ENCODE measurements at regions not wholly inside any gene's neighbourhood (a gene's known extent, or its start where the extent isn't known, plus 50 kb on each side); places are given as distances from the start of the nearest gene placed in this dataset.

DNA sequence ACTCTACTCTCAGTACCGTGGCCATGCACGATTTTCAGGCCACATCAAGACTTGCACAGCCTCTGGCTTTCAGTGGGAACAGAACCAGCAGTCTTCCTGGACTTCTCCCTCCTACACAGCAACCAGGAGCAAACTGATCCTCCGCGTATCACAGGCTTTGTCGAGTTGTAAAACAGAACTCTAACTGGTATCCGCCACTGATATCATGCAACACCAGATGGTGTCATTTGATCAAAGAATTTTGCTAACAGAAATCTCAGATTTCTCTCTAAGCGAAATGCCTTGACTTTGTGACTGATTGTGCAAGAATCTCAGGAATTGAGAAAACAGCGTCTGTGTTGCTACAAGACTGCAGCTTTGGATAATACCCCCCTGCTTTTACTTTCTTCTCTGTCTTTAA is 85.7 kb downstream of the COPS8 start:
- DNase-seq = no peak

DNA sequence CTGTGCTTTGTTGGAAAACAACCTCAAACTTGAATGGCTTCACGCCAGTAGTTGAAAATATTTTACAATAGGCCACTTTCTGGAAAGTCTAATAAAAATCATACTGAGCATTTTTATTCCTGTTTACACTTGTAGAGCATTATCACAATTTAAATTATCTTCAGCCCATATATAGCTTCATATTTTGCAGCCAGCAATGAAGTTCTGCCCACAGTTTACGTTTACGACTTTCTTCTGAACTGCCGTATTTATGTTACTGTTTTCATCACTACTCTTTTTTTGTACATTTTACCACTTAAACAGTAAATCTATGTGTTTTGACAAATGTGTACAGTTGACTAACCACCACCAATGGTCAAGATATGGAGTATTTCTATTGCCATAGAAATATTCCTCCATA is 86.2 kb downstream of the COPS8 start:
- DNase-seq = no peak

DNA sequence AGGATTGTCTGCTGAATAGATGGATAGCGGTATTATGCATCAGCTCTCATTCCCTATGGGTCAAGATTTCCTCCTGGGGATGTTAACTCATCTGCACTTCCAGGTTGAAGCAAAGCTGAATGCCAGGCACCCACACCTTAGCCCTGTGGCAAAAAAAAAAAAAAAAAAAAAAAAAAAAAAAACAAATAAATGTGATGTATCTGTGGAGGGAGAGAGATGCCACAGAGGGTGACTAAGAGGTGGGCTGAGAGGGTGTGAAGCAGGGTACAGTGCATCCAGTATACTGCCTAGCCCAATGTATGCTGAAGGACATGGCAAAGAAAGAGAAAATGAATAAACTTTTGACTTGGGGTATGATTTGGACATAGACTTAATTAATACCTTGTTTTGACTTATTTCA is 91.4 kb downstream of the COPS8 start:
- no peak for DNase-seq

DNA sequence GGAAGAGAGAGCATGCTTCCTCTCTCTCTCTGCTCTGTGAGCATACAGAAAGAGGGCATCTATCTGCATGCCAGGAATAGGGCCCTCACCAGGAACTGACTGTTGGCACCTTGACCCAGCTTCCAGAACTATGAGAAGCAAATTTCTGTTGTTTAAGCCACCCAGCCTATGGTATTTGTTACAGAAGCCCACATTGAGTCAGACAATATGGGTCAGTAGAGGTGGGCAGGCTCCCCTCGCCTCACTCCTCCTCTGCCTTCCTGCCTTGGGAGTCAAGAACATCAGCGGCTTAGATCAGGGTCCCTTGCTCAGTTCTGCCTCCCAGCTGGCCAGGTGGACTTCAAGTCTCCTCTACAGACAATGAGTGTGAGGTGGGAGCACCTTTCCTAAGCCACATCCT is 92.3 kb downstream of the COPS8 start:
- DNase-seq = no peak

DNA sequence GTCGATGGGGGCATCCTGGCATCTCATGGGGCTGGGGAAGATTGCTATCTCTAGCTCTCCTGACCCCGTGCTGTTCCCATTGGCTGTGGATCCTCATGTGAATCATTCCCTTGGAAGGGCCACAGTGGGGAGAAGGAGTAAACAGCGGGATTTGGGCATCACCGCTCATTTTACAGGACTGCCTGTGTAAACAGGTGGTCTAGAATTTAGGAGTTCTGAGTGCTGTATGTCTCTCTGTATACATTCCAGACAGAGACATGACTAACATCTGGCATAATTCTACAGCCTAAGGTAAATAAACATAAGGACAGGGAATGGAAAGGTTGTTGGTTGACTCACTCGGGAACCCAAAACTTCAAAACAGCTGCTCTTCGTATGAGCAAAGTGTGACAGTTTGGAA is 92.7 kb downstream of the COPS8 start:
- no peak for DNase-seq

DNA sequence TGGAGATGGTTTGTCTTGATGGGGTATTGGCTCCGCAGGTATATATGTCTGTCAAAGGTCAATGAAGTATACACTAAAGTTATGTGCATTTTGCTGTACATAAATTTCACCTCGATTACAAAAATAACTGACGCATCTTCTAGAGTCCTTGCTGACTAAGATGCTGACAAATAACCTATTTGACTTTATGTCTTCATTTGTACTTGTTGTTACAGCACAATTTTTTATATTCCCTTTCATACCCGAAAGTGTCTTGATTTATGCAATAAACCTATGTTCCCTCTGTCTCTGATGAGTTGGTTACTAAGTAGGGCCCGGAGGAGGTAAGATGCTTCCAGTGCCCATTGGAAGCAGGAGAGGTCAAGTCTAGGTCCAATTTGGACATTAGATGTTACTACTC is 93.5 kb downstream of the COPS8 start:
- DNase-seq = no peak

DNA sequence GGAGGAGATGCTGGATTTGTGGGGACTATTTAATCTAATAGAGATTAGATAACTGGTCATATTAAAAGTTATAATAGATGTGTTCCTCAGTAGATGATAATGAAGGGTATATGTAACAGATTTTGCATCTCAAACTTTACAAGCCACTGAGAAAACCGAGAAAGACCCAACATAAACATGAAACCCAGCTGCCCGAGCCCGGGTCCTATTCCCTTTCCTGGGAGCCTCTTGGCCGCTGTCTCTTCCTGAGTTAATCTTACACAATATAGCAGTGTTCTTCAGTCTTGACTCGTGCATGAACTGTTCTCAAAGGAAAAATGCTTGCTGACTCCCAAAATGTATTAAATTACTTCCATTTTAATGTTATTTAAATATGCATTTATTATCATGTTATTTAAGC is 94.5 kb downstream of the COPS8 start:
- no peak for DNase-seq

DNA sequence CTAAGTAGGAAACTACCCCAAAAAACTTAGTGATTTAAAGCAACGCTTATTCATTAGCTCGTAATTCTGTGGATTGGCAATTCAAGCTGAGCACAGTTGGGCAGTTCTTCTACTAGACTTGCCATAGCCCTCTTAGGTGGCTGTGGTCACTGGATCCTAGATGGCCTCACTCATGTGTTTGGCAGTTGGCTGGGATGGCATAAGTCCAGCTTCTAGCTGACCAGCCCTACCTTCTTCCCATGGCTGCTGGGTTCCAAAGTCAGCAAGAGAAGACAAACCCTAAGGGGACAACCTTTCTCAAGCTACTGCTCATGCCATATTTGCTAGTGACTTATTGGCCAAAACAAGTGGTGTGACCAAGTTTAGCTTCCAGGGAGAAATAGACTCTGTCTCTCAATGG is 95.3 kb downstream of the COPS8 start:
- DNase-seq = no peak

DNA sequence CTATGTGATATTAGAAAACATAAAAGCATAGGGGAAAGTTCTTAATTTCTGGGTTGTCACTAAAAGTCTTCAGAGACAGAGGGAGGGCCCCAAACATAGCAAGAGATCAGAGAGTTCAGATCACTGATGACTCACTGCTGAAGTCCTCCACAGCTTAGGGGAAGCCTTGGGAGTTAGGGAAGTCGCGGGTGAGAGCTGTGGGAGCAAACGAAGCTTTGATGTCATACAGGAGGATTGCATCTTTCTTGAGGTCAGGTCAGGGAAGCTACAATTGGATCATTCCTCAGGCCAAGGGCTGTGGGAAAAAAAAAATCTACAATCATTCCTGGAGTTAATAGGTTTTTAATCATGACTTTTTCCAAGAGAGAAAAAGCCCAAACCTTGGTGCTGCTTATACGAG is 96.2 kb downstream of the COPS8 start:
- DNase-seq = no peak

DNA sequence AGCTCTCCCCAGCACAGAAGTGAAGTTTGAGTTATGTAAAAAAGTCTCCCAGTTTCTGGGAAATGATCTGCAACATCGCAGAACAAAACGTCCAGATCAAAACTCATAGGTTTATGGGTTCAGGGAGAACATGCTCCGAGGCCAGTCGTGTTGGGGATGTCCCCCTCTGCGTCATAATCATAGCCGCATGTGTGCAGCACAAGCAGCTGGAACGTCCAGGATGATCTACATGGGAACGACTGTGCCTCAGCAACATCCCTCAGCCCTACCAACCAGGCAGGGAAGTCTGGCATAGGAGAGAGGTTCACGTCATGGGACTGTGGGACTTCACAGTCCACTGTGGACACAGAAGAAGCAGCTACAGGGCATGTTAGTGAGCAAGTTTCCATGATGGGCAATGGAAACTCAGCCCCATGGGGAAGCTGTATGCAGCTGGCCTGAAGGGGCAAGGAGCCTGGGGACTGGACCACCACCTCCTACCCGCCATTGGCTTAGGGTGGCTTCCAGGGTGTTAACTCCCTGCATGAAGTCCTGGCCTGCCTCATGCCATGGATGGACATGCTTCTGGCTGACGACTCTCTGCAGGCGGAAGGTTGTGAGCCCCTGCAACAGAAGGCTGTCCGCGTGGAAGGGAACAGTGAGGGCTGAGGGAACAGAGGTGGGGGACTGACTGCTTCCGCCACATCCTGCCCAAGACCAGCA is 96.9 kb downstream of the COPS8 start:
- no peak for DNase-seq

DNA sequence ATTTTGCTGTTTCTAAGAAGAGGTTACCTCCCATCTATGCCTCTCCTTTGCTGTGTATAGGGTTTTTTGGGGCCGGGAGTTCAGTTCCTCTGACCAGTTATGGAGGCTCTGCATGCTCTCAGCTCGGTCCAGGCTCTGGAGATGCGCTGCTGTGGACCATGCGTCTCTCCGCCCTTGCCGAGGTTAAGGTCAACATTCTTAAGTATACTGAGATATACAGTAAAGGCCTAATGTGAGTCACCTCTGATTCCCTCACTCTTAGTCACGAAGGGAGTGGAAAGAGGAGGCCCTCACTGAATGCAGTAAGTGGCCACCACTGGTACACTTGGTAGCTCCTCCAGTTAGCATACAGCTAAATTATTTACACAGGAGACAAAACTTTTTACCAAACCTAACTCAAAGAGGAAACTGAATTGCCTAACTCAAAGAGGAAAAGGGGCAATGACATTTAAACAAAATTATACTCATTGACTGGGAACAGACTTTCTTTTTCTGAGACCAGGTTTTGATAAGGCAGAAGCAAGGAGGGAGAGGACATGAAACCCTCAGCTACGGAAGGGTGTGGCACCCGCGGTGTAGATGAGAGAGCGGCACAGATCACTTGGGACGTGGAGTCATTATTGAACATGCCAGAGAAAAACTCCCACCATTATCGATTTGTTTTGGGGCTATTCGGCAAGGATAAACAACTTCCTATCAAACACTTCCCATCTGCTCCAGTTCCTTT is 98.7 kb downstream of the COPS8 start:
- no peak for DNase-seq

DNA sequence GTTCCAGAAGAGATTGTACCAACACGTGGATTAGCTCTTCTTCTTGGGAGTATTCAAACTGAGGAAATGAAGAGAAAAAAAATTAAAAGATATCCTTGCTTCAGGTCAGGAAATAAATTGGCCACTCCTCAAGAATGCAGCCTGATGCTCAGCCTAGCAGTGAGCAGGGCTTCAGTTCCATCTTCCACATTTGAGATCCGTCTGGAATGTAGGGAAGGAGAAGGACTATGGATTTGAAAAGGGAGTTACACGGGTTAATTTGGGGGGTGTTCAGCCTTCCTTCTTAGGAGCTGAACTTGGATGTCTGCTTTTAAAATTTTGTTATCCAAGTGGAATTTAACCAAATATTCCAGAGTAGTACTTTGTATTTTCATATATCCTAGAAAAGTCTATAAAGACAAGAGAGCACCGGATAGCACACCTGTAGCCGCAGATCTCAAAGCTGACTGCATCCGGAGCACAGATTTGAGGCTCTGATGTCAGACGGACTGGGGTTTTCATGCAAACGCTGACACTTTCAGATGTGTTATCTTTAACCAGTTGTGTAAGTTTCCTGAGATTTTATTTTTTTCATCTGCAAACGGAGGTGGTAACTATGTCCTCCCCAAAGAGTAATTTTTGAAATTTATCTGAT is 99.3 kb downstream of the COPS8 start:
- no peak for DNase-seq

DNA sequence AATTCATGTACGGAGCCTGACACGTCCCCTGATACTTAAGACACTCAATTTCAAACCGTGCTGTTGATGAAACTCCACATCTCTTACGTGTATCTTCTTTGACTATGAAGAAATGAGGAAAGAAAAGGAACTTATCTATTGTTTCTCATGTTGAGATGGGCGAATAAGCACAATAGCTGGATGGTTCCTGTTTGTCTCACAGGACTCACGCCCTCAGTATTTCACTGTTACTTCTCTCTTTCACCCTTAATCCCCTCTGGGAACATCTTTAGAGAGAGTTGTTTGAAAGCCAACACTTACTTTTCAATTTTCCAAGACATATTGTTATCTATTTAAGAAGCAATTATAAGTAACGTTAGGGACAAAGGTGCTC is 99.8 kb downstream of the COPS8 start:
- DNase-seq = no peak

DNA sequence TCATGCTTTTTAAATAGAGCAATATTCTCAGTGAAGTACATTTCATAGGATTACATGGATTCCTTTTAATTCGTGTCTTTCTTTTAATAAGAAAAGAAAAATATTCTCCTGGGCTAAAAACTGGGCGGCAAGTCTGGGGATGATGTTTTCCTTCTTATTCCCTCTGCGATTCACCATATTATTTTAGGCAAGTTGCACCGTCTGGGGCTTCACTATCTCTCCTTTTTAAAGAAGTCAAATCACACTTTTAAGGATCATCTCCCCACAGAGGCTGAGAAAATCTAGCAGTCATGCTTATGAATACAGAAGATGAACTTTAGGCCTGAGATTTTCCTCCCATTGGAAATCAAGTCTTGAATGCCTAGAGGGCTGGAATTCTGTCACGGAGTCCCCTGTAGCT is 104.1 kb downstream of the COPS8 start:
- no peak for DNase-seq

DNA sequence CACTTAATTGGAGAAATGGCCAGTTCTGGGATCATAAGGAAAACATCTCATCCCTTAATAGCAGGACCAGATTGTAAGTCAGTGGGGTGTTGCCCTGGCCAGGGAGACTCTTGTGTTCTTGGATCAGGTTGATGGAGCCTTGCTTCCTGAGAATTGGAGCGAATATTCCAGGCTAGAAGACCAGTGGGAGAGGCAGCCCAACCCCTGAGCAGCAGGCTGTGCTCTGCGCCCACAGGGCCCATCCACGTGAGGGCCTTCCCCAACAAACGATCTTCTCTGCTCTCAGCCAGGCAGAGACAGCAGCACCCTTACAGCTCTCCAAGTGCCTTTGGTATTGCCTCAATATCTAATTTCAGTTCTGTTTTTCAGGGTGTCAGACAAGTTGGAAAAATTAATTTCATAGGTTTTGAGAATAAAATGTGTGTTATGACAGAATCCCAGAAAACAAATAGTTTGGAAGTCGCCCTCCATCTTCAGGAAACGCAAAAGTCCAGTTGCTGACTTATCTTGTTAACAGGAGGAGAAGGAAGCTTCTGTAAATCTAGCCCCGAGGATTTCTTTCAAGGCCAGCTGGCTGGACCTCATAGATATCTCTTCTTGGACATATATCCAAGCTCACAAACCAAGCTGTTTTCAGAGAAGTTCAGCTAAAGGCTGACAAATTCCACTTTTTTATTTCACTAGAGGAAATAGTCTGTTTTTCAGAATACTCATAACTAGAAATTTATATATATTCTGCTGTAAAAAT is 105.5 kb downstream of the COPS8 start:
- no peak for DNase-seq

DNA sequence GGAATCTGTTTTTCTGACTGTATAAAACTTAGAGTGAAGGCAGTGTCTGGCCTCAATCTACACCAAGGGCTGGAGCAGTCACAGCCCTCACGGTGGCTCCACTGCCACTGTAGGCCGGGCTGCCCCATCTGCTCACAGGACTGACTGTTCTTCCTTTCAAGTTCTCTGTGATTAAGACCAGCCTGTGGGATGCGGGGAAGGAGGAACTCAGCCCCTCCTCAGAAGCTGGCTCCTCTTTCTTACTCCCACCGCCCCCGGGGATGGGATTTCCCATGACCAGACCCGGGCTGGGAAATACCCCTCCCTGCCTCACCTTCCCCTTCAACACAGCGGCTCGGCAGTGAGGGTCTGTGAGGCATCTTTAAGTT is 106.0 kb downstream of the COPS8 start:
- no peak for DNase-seq

DNA sequence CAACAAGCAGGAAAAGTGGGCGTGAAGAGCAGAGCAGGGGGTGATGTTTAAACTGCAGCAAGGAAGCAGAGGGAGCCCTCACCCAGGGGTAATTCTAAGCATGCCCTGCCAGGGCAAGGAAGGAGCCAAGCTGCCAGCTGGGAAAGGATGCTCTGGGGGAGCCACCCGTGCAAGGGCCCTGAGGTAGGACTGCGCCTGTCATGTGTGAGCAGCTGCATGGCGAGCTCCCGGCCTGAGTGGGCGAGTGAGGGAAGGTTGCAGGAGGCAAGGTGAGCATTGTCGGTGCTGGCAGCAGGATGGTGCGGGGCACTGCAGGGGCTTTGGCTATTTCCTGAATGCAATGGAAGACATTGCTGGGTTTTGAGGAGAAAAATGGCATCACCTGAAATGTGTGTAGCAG is 107.2 kb downstream of the COPS8 start:
- DNase-seq = no peak

DNA sequence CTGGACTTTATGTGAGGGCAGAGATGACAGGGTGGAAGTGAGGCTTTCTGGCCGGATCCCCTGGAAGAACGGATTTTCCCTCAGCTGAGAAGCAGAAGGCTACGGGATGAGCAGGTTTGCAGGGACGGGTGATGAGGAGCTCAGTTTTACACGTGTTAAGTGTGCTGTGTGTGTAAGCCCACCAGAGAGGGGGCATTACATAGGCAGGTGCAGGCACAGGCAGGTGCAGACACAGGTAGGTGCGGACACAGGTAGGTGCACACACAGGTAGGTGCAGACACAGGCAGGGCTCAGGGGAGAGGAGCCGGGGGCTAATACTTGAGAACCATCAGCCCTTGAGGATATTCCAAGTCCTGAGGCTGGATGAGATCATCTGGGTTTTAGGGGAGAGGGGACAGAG is 107.7 kb downstream of the COPS8 start:
- DNase-seq = no peak

DNA sequence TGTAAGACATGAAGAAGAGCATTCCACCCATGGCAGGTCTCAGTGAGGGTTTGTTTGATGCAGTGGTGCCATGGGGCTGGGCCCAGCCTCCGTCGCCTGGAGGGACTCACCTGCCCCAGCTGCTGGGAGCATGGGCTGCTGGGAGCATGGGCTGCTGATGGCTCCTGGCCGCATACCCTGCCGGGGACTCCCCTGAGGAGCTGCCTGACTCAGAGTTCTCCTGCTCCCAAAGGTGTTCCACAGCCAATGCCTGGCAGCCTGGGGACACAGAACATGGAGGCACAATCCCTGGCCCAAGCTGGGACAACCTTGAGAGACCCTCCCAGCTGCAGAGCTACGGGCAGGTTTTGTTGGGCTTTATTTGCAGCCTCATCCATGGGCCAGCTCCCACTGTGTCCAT is 108.4 kb downstream of the COPS8 start:
- no peak for DNase-seq

DNA sequence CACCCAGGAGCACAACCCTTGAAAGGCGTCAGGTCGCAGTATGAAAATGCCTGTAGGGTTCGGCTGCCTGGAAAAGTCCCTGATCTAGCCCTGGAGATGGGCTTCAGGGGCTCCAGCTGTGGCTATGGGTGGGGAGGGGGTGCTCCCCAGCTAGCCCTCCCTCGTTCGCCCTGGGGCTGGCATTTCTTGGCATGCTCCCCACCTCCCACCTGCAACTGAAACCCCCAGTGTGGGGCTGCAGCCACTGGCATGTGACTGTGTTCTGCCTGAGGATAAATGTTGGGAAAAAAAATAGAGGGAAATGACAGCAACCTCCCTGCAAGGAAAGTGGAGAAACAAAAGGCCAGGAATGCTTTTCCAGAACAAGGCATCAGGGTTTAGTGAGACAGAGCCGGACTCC is 109.2 kb downstream of the COPS8 start:
- no peak for DNase-seq

DNA sequence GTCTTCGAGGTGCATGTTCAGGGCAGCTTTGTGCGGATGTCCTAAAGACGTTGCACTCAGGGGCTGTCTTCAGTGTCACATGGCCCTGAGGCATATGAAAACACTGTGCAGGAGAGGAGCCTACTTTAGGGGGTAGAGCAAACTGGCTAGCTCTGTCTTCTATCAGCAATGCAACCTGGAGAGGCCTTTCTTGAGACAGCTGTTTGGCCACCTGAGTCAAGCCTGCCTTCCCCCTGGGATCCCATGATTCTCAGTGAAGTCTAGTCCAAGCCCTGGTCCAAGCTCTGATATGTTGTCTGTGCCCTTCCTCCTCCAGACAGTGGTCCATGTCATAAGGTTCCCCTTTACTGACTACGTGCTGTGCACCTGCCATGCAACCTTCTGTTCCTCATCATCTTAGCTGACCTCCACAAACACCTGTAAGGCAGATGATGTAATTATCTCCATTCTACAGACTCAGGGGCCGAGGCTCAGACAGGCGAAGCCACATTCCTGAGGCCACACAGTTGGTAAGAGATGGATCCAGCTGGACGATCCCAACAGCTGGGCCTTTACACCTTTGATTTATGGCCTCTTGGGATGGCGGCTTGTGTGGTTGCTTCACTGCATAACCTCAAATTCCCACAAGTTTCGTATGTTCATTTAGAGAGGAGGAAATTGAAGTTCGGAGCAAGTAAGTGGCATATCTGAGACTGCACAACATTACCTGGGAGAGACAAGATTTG is 109.9 kb downstream of the COPS8 start:
- no peak for DNase-seq

DNA sequence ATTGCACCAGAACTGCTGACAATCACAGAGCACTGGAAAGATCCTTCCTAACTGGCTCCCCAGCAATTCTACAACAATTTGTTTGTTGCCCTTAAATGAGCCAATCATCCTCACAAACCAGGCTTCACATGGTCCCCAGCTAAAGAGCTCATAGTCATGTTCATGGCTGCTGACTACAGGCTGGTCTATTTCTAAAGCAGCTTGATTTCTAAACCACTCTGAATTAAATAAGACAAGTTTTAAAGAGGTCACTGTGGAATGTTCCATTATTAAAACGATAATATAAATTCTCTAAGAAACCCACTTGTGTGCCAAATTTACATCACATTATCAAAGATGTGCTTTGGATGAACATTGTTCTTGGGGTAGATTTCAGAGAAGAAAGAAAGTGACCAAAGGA is 110.7 kb downstream of the COPS8 start:
- no peak for DNase-seq
